HepG2 (cell line): ENCODE measurements at regions not wholly inside any gene's neighbourhood (a gene's known extent, or its start where the extent isn't known, plus 50 kb on each side); places are given as distances from the start of the nearest gene placed in this dataset.

ENCODE experiments used
- ATAC-seq: fragments of 200-7000 bp; cut with Tn5 transposase; 3 replicates; pipeline ENCODE4 v1.9.1; 2020; ENCODE audit warnings: mild to moderate bottlenecking, moderate library complexity
- BruUV-seq: library from RNA; stranded (reverse); fragments of 400-500 nt; replicated peaks from 2 replicates; lab custom pipeline; 2021; lab: Mats Ljungman, UMichigan
- CTCF ChIA-PET: fragments of 300-600 bp; formaldehyde crosslinking; extraction: SDS; loops from one replicate; lab custom pipeline; 2021; ENCODE audit warnings: low total read pairs, inconsistent platforms, low intra/inter-chr PET ratio; lab: Yijun Ruan, JAX
- POLR2A ChIA-PET: fragments of 350-600 bp; sonication (Branson Sonifier 250); formaldehyde crosslinking; loops from one replicate; lab custom pipeline; 2020; ENCODE audit warnings: antibody characterized with exemption, inconsistent platforms; lab: Yijun Ruan, JAX
- DNase-seq: peaks from one replicate; pipeline ENCODE4 v3.0.0-alpha.2; 2015; ENCODE audit warnings: low spot score
- FAIRE-seq: peaks from 3 replicates; lab custom pipeline; 2011; peaks lifted over from hg19 to GRCh38; lab: Jason Lieb, UNC
- H2AFZ ChIP-seq: one replicate; pipeline ENCODE4 v1.6.1; 2011; ENCODE audit warnings: low read length, inconsistent platforms
- H3K27ac ChIP-seq: fragments of 300-600 bp; 3 replicates; pipeline ENCODE4 v1.8.0; 2011; ENCODE audit warnings: mixed run types, mild to moderate bottlenecking, mixed read lengths, low read length, inconsistent platforms; ENCODE audit not compliant: insufficient read depth; ENCODE audit errors: extremely low read length
- H3K27me3 ChIP-seq, 2 experiments: fragments of 200-600 bp in 1 of 2; 2 replicates in 1 of 2; 3 replicates in 1 of 2; pipeline versions ENCODE4 v1.6.0 to v1.8.0; 2011; ENCODE audit warnings: low read length in 2 of 2, mild to moderate bottlenecking in 2 of 2, moderate library complexity in 2 of 2, inconsistent platforms in 1 of 2; ENCODE audit not compliant: insufficient read depth in 2 of 2, control insufficient read depth in 1 of 2
- H3K36me3 ChIP-seq, 2 experiments: fragments of 200-600 bp in 1 of 2; replicated peaks in 1 of 2; 2 replicates in 1 of 2; 3 replicates in 1 of 2; pipeline versions ENCODE4 v1.5.1 to v1.8.0; 2011; ENCODE audit warnings: low read length in 2 of 2, inconsistent platforms in 1 of 2; ENCODE audit not compliant: insufficient read depth in 2 of 2, control insufficient read depth in 1 of 2
- H3K4me1 ChIP-seq: 2 replicates; pipeline ENCODE4 v1.5.1; 2012; ENCODE audit warnings: low read length, inconsistent platforms; ENCODE audit not compliant: insufficient read depth
- H3K4me2 ChIP-seq: 2 replicates; pipeline ENCODE4 v1.6.0; 2011; ENCODE audit warnings: low read depth, low read length, inconsistent platforms
- H3K4me3 ChIP-seq, 3 experiments: fragments of 200-600 bp in 1 of 3; sonication (generic), shearing (Covaris generic) in 1 of 3; replicated peaks in 1 of 3; 2 replicates each; pipeline ENCODE4 v1.5.1; 2011 to 2016; ENCODE audit warnings: low read length in 3 of 3, inconsistent platforms in 2 of 3, low read depth in 2 of 3, mild to moderate bottlenecking in 2 of 3, control low read depth in 1 of 3, mixed read lengths in 1 of 3; ENCODE audit not compliant: insufficient read depth in 1 of 3
- H3K79me2 ChIP-seq: one replicate; pipeline ENCODE4 v1.6.1; 2011; ENCODE audit warnings: low read length, inconsistent platforms; ENCODE audit not compliant: insufficient read depth
- H3K9ac ChIP-seq: 2 replicates; pipeline ENCODE4 v1.6.0; 2011; ENCODE audit warnings: mild to moderate bottlenecking, low read depth, low read length, inconsistent platforms; ENCODE audit not compliant: insufficient read depth
- H3K9me3 ChIP-seq: 2 replicates; pipeline ENCODE4 v1.5.1; 2012; ENCODE audit warnings: mild to moderate bottlenecking, low read length
- H4K20me1 ChIP-seq: 2 replicates; pipeline ENCODE4 v1.6.0; 2011; ENCODE audit warnings: inconsistent platforms, mild to moderate bottlenecking, low read length, moderate library complexity; ENCODE audit not compliant: insufficient read depth
- BRD4 ChIP-seq: sonication (generic); formaldehyde crosslinking; IDR thresholded peaks from 2 replicates; pipeline ENCODE4 v1.4.0; 2020; ENCODE audit warnings: missing genetic modification reagents
- GATAD2A ChIP-seq: IDR thresholded peaks from 2 replicates; pipeline ENCODE4 v1.6.1; 2016
- IKZF5 ChIP-seq: IDR thresholded peaks from 2 replicates; pipeline ENCODE4 v1.6.1; 2018; ENCODE audit warnings: missing genetic modification reagents, mild to moderate bottlenecking, missing compliant biosample characterization
- KDM6A ChIP-seq: IDR thresholded peaks from 2 replicates; pipeline ENCODE4 v1.6.1; 2016; ENCODE audit warnings: low read depth
- MBD4 ChIP-seq: IDR thresholded peaks from 2 replicates; pipeline ENCODE4 v1.6.1; 2012; ENCODE audit warnings: low read length, inconsistent platforms, borderline replicate concordance
- MEIS1 ChIP-seq: sonication (generic); formaldehyde crosslinking; IDR thresholded peaks from 2 replicates; pipeline ENCODE4 v1.9.0; 2021; ENCODE audit warnings: mild to moderate bottlenecking, missing genetic modification reagents, moderate library complexity, borderline replicate concordance
- RARA ChIP-seq: IDR thresholded peaks from 2 replicates; pipeline ENCODE4 v1.6.1; 2016; ENCODE audit warnings: missing genetic modification reagents, missing compliant biosample characterization
- THAP9 ChIP-seq: sonication (generic); formaldehyde crosslinking; IDR thresholded peaks from 2 replicates; pipeline ENCODE4; 2020; ENCODE audit warnings: missing genetic modification reagents, mild to moderate bottlenecking, borderline replicate concordance
- XBP1 ChIP-seq: sonication (generic); formaldehyde crosslinking; IDR thresholded peaks from 2 replicates; pipeline ENCODE4 v1.5.0; 2020; ENCODE audit warnings: missing genetic modification reagents
- YEATS4 ChIP-seq: sonication (generic); formaldehyde crosslinking; IDR thresholded peaks from 2 replicates; pipeline ENCODE4 v1.4.0; 2020; ENCODE audit warnings: missing genetic modification reagents, borderline replicate concordance
- ZBTB42 ChIP-seq: sonication (generic); formaldehyde crosslinking; IDR thresholded peaks from 2 replicates; pipeline ENCODE4 v1.5.0; 2020; ENCODE audit warnings: mild to moderate bottlenecking, missing genetic modification reagents
- ZNF512B ChIP-seq: sonication (generic); formaldehyde crosslinking; IDR thresholded peaks from 2 replicates; pipeline ENCODE4 v1.5.1; 2020; ENCODE audit warnings: missing genetic modification reagents, mild to moderate bottlenecking, borderline replicate concordance
- ZNF776 ChIP-seq: sonication (generic); formaldehyde crosslinking; IDR thresholded peaks from 2 replicates; pipeline ENCODE4 v1.4.0; 2020; ENCODE audit warnings: mild to moderate bottlenecking, missing genetic modification reagents
- ZNF800 ChIP-seq: sonication (generic); formaldehyde crosslinking; IDR thresholded peaks from 2 replicates; pipeline ENCODE4 v1.4.0; 2020; ENCODE audit warnings: missing genetic modification reagents
- WGBS: methylation state at CpG from one replicate; pipeline ENCODE4 v1.1.6; 2017; ENCODE audit warnings: low lambda C conversion rate; 5-methylcytosine and 5-hydroxymethylcytosine counted together
- in situ Hi-C: cut with HindIII; loops from 2 replicates; pipeline ENCODE4 v1.10.0; 2017; ENCODE audit warnings: low pct_unique_long_range_greater_than_20kb; ENCODE audit not compliant: extremely low pct_ligation_motif_present
- intact Hi-C: fragments of 100-400 bp; cut with micrococcal nuclease; formaldehyde crosslinking; loops from one replicate; pipeline ENCODE4 v1.10.0; 2022; ENCODE audit not compliant: unreplicated experiment

- TF ChIP-seq IKZF5 (CRISPR knock-in tag): no peak
- TF ChIP-seq, all 625 proteins: peak for 0
These were observed 85.2 kb upstream of the PLPP4 start (continued) for GRCh38 chr10:120371856-120372255.

- CTCF ChIA-PET: no interaction called here
- H3K4me3 ChIP-seq: no peak overlapping the region
- H3K4me1 ChIP-seq: peaks cover 17% of the 10 kb centered on the region
- TF ChIP-seq ZNF800 (no peak), XBP1 (CRISPR knock-in tag) (no peak), GATAD2A (CRISPR knock-in tag) (no peak), ZNF776 (no peak), THAP9 (CRISPR knock-in tag) (no peak), RARA (CRISPR knock-in tag) (no peak), ZBTB42 (CRISPR knock-in tag) (no peak), ZNF512B (CRISPR knock-in tag) (no peak), MBD4 (no peak), YEATS4 (no peak), BRD4 (CRISPR knock-in tag) (no peak), KDM6A (CRISPR knock-in tag) (no peak), MEIS1 (CRISPR knock-in tag) (no peak)
- no peaks in the 10 kb centered on the region for H4K20me1 ChIP-seq
- POLR2A ChIA-PET: no interaction called here
- intact Hi-C loops: no loop called here
- H3K27me3 ChIP-seq: 0 out of 5 replicates have a peak, but pooled peaks cover 0 to 2% of the 10 kb centered on the region in 2 experiments
- no TSS peak for BruUV-seq
- no peak overlapping the region for H3K4me2 ChIP-seq
- in situ Hi-C loops: no loop called here
- no peak for FAIRE-seq
- no peak overlapping the region for H3K27ac ChIP-seq
- H3K9me3 ChIP-seq: no peaks in the 10 kb centered on the region
- no peak for ATAC-seq
- H3K9ac ChIP-seq: no peak overlapping the region
- no peaks in the 10 kb centered on the region for H3K79me2 ChIP-seq
- H3K36me3 ChIP-seq: no peaks in the 10 kb centered on the region
- WGBS: 2% methylated on average over 4 of the region's 4 CpGs
- H2AFZ ChIP-seq: no peak overlapping the region
- no peak for DNase-seq
These were observed 84.1 kb upstream of the PLPP4 start for GRCh38 chr10:120372917-120373316.
